ENCODE measurements at regions not wholly inside any gene's neighbourhood (a gene's known extent, or its start where the extent isn't known, plus 50 kb on each side); places are given as distances from the start of the nearest gene placed in this dataset.

GRCh38 chr9:91100878-91101450, 260.8 kb downstream of the AUH start:
- no peak for TF ChIP-seq CTCF (IDR thresholded peaks at IDR 0.05; ENCODE audit: low read depth, low read length)
- no peak overlapping the region for H3K4me3 ChIP-seq (ENCODE audit: low read depth, low read length)

GRCh38 chr9:91101611-91102168, 260.0 kb downstream of the AUH start:
- no peak overlapping the region for H3K4me3 ChIP-seq (ENCODE audit: low read depth, low read length)
- TF ChIP-seq CTCF (IDR thresholded peaks at IDR 0.05; ENCODE audit: low read depth, low read length): no peak

GRCh38 chr9:91102269-91102668, 259.4 kb downstream of the AUH start:
- no peak for TF ChIP-seq CTCF (IDR thresholded peaks at IDR 0.05; ENCODE audit: low read depth, low read length)
- H3K4me3 ChIP-seq (ENCODE audit: low read depth, low read length): no peak overlapping the region

- no peak for TF ChIP-seq CTCF (IDR thresholded peaks at IDR 0.05; ENCODE audit: low read depth, low read length)
- H3K4me3 ChIP-seq (ENCODE audit: low read depth, low read length): no peak overlapping the region
Observed at GRCh38 chr9:91103931-91104330, 257.8 kb downstream of the AUH start.

- no peak for TF ChIP-seq CTCF (IDR thresholded peaks at IDR 0.05; ENCODE audit: low read depth, low read length)
- no peak overlapping the region for H3K4me3 ChIP-seq (ENCODE audit: low read depth, low read length)
Observed at GRCh38 chr9:91106415-91107081, 255.2 kb downstream of the AUH start.

GRCh38 chr9:91111226-91111625, 250.5 kb downstream of the AUH start:
- H3K4me3 ChIP-seq (ENCODE audit: low read depth, low read length): no peak overlapping the region
- no peak for TF ChIP-seq CTCF (IDR thresholded peaks at IDR 0.05; ENCODE audit: low read depth, low read length)

GRCh38 chr9:91111876-91112275, 249.8 kb downstream of the AUH start:
- no peak for TF ChIP-seq CTCF (IDR thresholded peaks at IDR 0.05; ENCODE audit: low read depth, low read length)
- no peak overlapping the region for H3K4me3 ChIP-seq (ENCODE audit: low read depth, low read length)

Data from WI38 (cell line).